HAP-1 (cell line): ENCODE measurements at regions not wholly inside any gene's neighbourhood (a gene's known extent, or its start where the extent isn't known, plus 50 kb on each side); places are given as distances from the start of the nearest gene placed in this dataset.

Experiments
- DNase-seq, 2 experiments: peaks; one replicate each; pipeline ENCODE4 v3.0.0-alpha.2; 2016 to 2020; ENCODE audit warnings: low spot score in 2 of 2
- H3K27me3 ChIP-seq: fragments of 250-450 bp; sonication (Bioruptor Pico); 2 replicates; pipeline ENCODE4 v1.5.1; 2020; ENCODE audit warnings: low read depth, mild to moderate bottlenecking, moderate library complexity
- H3K36me3 ChIP-seq: fragments of 250-450 bp; sonication (Bioruptor Pico); replicated peaks from 2 replicates; pipeline ENCODE4 v1.5.1; 2020; ENCODE audit warnings: mild to moderate bottlenecking
- H3K4me1 ChIP-seq: fragments of 250-450 bp; sonication (Bioruptor Pico); 2 replicates; pipeline ENCODE4 v1.5.1; 2020; ENCODE audit warnings: mild to moderate bottlenecking
- H3K4me3 ChIP-seq: fragments of 250-450 bp; sonication (Bioruptor Pico); 2 replicates; pipeline ENCODE4 v1.5.1; 2020; ENCODE audit warnings: mild to moderate bottlenecking, moderate library complexity
- H3K9me3 ChIP-seq: fragments of 250-450 bp; sonication (Bioruptor Pico); 2 replicates; pipeline ENCODE4 v1.5.1; 2020; ENCODE audit warnings: mild to moderate bottlenecking, moderate library complexity
- in situ Hi-C: fragments of 300-500 bp; cut with MboI; formaldehyde crosslinking; loops from 3 replicates; pipeline ENCODE4 v1.14.3; 2020; ENCODE audit warnings: low sequenced_read_pairs, inconsistent platforms, mixed read lengths

- no peaks in the 10 kb centered on the region for H3K36me3 ChIP-seq
- H3K4me1 ChIP-seq, result no peaks in the 10 kb centered on the region
- no peaks in the 10 kb centered on the region for H3K9me3 ChIP-seq
- no peak overlapping the region for H3K4me3 ChIP-seq
- H3K27me3 ChIP-seq, result no peaks in the 10 kb centered on the region
- in situ Hi-C loops, result no loop called here
- DNase-seq, result no peak
These were observed 142.9 kb downstream of the SNX19 start for GRCh38 chr11:130773244-130773820.

DNA sequence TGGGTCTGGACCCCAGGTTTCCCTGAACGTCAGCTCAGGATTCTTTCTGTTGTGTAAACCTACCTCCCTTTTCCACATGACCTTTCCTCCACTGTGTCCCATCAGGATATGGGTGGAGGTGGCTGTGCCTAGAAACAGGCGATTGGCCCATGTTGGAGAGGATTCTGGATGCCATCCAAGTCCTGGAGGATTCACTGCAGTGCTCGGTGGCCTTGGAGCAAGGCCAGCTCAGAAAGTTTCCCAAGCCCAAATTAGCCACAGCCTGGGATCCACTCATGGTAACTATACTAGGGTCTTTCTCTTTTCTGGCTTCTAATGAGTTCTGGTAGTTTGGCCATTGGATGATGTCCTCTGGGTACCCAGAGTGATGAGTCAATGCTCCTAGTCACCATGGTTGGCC lies 141.6 kb downstream of the SNX19 start:
- Histone ChIP-seq H3K4me1 (no peaks in the 10 kb centered on the region), H3K9me3 (no peaks in the 10 kb centered on the region), H3K36me3 (no peaks in the 10 kb centered on the region), H3K4me3 (no peak overlapping the region), H3K27me3 (no peaks in the 10 kb centered on the region)
- DNase-seq, result no peak
- in situ Hi-C loops, result no loop called here

GRCh38 chr11:130775306-130776060 lies 140.8 kb downstream of the SNX19 start:
- no peak for DNase-seq

DNA sequence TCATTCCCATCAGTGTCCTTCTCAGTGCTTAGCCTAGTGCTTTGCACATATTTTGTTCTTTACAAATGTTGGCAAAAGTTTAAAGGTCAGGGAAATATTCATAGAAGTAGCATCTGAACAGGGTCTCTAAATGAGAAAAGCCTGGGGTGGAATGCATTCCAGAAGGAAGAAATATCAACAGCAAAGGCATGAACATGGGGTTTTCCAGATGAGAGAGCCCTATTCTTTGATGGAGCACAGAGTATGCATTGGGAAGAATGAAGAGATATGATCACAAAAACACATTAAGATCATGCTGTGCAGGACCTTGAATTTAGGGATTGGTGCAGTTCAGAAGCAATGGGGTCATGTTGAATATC lies 140.2 kb downstream of the SNX19 start:
- H3K36me3 ChIP-seq, result no peaks in the 10 kb centered on the region
- no peaks in the 10 kb centered on the region for H3K27me3 ChIP-seq
- DNase-seq, result no peak
- in situ Hi-C loops, result no loop called here
- H3K4me3 ChIP-seq, result no peak overlapping the region
- no peaks in the 10 kb centered on the region for H3K9me3 ChIP-seq
- no peaks in the 10 kb centered on the region for H3K4me1 ChIP-seq

More at GRCh38 chr11:130775306-130776060, 140.8 kb downstream of the SNX19 start:
- Histone ChIP-seq H3K9me3 (no peaks in the 10 kb centered on the region), H3K4me1 (no peaks in the 10 kb centered on the region), H3K36me3 (no peaks in the 10 kb centered on the region), H3K4me3 (no peak overlapping the region), H3K27me3 (no peaks in the 10 kb centered on the region)
- in situ Hi-C loops, result no loop called here

DNA sequence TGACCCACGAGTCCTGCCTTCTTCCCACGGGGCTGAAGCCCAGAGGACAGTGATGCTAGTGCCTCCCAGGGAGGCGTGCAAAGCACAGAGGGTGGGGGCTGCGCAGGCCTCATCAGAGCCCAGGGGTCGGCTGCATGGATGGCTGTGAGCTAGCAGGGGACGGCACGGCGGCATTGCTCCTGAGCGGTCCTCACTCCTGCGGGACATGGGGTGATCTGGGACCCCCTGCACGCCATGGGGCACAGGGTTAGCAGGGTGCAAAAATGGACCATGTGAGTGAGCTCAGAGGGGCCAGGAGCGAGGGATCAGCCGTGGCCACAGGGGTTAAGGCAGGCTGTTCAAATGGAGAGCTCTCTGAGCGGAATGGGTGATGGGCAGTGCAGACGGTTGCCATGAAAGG lies 138.3 kb downstream of the SNX19 start:
- Histone ChIP-seq H3K9me3 (no peaks in the 10 kb centered on the region), H3K4me1 (no peaks in the 10 kb centered on the region)
- no peak for DNase-seq

DNA sequence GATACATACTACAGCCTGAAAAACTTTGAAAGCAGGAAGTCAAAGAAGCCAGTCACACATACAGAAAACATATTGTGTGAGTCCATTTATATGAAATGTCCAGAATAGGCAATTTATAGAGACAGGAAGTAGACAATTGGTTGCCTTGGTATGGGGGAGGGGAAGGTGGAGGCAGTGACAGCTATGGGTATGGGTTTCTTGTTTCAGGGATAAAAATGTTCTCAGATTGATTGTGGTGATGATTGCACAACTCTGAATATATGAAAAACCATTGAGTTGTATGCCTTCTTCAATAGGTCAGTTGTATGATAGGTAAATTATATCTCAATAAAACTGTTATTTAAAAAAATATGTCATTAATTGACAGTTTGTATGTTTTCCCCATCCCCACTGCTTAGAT lies 137.6 kb downstream of the SNX19 start:
- Histone ChIP-seq H3K4me1 (no peaks in the 10 kb centered on the region), H3K4me3 (no peak overlapping the region), H3K9me3 (no peaks in the 10 kb centered on the region), H3K27me3 (no peaks in the 10 kb centered on the region), H3K36me3 (no peaks in the 10 kb centered on the region)
- in situ Hi-C loops, result no loop called here
- no peak for DNase-seq

More for the DNA sequence above, 138.3 kb downstream of the SNX19 start:
- H3K27me3 ChIP-seq, result no peaks in the 10 kb centered on the region
- in situ Hi-C loops, result no loop called here
- no peaks in the 10 kb centered on the region for H3K36me3 ChIP-seq
- H3K4me3 ChIP-seq, result no peak overlapping the region

DNA sequence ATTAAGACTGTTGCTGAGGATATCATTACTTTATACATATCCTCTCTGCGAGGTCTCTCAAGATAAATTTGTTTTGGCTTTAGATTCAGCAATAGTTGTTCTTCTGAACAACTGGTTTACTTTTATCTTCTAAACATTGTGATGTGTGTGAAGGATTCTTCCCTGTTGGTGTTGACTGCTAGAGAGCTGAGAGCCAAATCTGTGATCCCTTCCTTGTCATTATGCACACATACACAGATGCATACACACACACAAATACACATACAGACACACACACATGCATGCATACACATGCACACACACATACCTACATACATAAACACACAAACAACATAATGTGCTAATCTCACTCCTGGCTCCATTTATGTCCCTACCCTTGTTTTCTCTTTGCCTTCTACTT lies 137.0 kb downstream of the SNX19 start:
- Histone ChIP-seq H3K4me1 (no peaks in the 10 kb centered on the region), H3K27me3 (no peaks in the 10 kb centered on the region), H3K9me3 (no peaks in the 10 kb centered on the region), H3K4me3 (no peak overlapping the region), H3K36me3 (no peaks in the 10 kb centered on the region)
- DNase-seq, result no peak
- in situ Hi-C loops, result no loop called here

GRCh38 chr11:130779943-130780342 lies 136.3 kb downstream of the SNX19 start:
- Histone ChIP-seq H3K36me3 (no peaks in the 10 kb centered on the region), H3K27me3 (no peaks in the 10 kb centered on the region), H3K9me3 (no peaks in the 10 kb centered on the region), H3K4me3 (no peak overlapping the region), H3K4me1 (no peaks in the 10 kb centered on the region)
- in situ Hi-C loops, result no loop called here
- no peak for DNase-seq

DNA sequence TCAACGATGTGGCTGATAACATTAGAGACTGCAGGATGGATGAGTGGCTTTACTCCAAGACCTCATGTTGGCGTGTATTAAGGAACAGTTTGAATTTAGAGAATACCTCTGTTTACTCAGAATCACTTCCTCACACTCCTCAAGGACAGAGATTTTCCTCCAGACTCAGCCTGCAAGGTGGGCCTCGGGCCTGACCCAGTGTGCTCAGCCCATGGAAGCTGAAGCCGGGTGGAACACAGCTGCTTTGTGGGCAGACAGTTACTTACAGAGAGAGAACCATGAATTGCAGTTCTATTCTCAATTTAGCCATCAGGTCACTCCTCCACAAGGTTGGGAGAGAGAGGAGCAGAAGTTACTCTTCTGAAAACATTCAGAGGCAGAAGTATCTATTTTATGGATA lies 135.8 kb downstream of the SNX19 start:
- DNase-seq, result no peak
- in situ Hi-C loops, result no loop called here
- Histone ChIP-seq H3K4me1 (no peaks in the 10 kb centered on the region), H3K36me3 (no peaks in the 10 kb centered on the region), H3K27me3 (no peaks in the 10 kb centered on the region), H3K4me3 (no peak overlapping the region), H3K9me3 (no peaks in the 10 kb centered on the region)

DNA sequence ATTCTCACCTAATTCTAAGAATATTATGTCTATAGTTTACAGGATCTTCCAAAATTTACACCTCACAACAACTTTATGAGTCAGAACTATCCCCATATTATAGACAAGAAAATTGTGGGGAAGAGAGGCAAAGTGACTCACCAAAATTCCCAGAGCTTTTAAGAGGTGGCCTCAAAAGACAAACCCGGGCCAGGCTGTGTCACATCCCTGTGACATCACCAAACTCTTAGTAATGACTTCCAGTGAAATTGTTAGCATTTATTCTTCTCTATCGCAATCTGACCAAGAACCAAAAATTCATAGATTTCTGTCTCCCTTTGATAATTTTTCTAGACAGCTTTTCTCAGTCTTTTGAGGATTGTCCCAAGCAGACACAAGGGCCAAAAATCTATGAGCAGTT lies 134.3 kb downstream of the SNX19 start:
- DNase-seq, result no peak
- H3K9me3 ChIP-seq, result no peaks in the 10 kb centered on the region
- no peaks in the 10 kb centered on the region for H3K36me3 ChIP-seq
- no peaks in the 10 kb centered on the region for H3K27me3 ChIP-seq
- in situ Hi-C loops, result no loop called here
- H3K4me3 ChIP-seq, result no peak overlapping the region
- H3K4me1 ChIP-seq, result no peaks in the 10 kb centered on the region

- Histone ChIP-seq H3K4me3 (no peak overlapping the region), H3K9me3 (no peaks in the 10 kb centered on the region), H3K36me3 (no peaks in the 10 kb centered on the region), H3K4me1 (no peaks in the 10 kb centered on the region), H3K27me3 (no peaks in the 10 kb centered on the region)
- DNase-seq, result no peak
- in situ Hi-C loops, result no loop called here
These were observed 133.7 kb downstream of the SNX19 start for GRCh38 chr11:130782361-130783222.

- no peak for DNase-seq
- in situ Hi-C loops, result no loop called here
- no peaks in the 10 kb centered on the region for H3K9me3 ChIP-seq
- H3K27me3 ChIP-seq, result no peaks in the 10 kb centered on the region
- no peaks in the 10 kb centered on the region for H3K36me3 ChIP-seq
- H3K4me1 ChIP-seq, result no peaks in the 10 kb centered on the region
- no peak overlapping the region for H3K4me3 ChIP-seq
These were observed 133.0 kb downstream of the SNX19 start for GRCh38 chr11:130783323-130783722.

DNA sequence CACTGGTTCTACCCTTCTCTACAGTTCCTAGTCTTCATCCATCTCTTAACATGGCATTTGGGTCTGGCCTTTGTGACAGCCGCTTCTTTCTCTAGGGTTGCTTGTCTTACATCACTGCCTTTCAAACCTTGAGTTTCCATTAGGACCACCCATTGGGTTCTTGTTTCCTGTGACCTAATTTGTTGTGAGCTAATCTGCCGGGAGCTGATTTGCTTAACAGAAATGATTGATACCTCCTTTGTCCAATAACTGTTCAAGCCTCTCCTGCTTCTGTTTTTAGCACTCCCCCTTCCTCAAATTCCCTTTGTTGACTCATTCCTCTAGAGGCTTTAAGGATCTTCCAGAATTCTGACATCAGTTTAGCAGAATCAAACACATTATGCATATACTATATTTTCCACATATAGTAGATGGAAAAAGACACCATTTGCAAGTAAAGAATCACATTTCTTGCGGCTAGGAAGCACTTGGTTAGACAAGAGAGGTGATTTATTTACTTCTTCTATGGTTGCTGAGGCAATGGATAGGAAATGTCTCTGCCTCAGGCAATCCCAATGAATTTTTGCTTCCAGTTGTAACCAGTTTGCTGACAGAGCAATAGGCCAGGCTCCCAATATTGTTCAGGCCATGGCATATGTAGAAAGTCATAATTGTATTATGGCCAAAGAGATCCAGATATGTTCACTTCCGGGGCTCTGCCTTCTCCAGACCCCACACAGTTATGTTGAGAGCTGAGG lies 130.7 kb downstream of the SNX19 start:
- no peaks in the 10 kb centered on the region for H3K4me1 ChIP-seq
- no peaks in the 10 kb centered on the region for H3K36me3 ChIP-seq
- DNase-seq, result no peak
- no peak overlapping the region for H3K4me3 ChIP-seq
- no peaks in the 10 kb centered on the region for H3K27me3 ChIP-seq
- no peaks in the 10 kb centered on the region for H3K9me3 ChIP-seq
- in situ Hi-C loops, result no loop called here
